GM18951 (cell line): ENCODE measurements at regions not wholly inside any gene's neighbourhood (a gene's known extent, or its start where the extent isn't known, plus 50 kb on each side); places are given as distances from the start of the nearest gene placed in this dataset.
"Not testable (repeated sequence)": the region's sequence is repeated elsewhere in the genome, so short reads cannot be mapped to it uniquely, and the experiment has no call there.

Experiments
- POLR2A ChIP-seq: IDR thresholded peaks from 4 replicates; pipeline ENCODE4 v1.6.1; 2011; ENCODE audit warnings: mild to moderate bottlenecking; ENCODE audit not compliant: insufficient read length, insufficient read depth; ENCODE audit errors: extremely low read depth
- in situ Hi-C: fragments of 300-500 bp; cut with MboI; formaldehyde crosslinking; loops from one replicate; pipeline ENCODE4 v1.12.0; 2022; ENCODE audit warnings: low sequenced_read_pairs, mixed read lengths, inconsistent platforms; ENCODE audit not compliant: unreplicated experiment

GRCh38 chr6:112513175-112513574, 166.0 kb downstream of the RFPL4B start:
- in situ Hi-C loops: no loop called here

GRCh38 chr6:112522587-112522986, 175.5 kb downstream of the RFPL4B start:
- in situ Hi-C loops: no loop called here
- no peak for TF ChIP-seq POLR2A

More at GRCh38 chr6:112513175-112513574, 166.0 kb downstream of the RFPL4B start:
- TF ChIP-seq POLR2A: no peak

GRCh38 chr6:112524071-112524470, 176.9 kb downstream of the RFPL4B start:
- in situ Hi-C loops: no loop called here

GRCh38 chr6:112525749-112526148, 178.6 kb downstream of the RFPL4B start:
- in situ Hi-C loops: no loop called here
- no peak for TF ChIP-seq POLR2A

More at GRCh38 chr6:112524071-112524470, 176.9 kb downstream of the RFPL4B start:
- no peak for TF ChIP-seq POLR2A

- in situ Hi-C loops: no loop called here
- TF ChIP-seq POLR2A: no peak
These were observed 179.5 kb downstream of the RFPL4B start for GRCh38 chr6:112526594-112526993.

- in situ Hi-C loops: not testable (repeated sequence)
These were observed 181.2 kb downstream of the RFPL4B start for GRCh38 chr6:112528306-112528705.

GRCh38 chr6:112535816-112536215, 188.7 kb downstream of the RFPL4B start:
- in situ Hi-C loops: no loop called here
- no peak for TF ChIP-seq POLR2A

- TF ChIP-seq POLR2A: no peak
- in situ Hi-C loops: no loop called here
These were observed 192.2 kb downstream of the RFPL4B start for GRCh38 chr6:112539355-112539754.

- in situ Hi-C loops: not testable (repeated sequence)
These were observed 194.7 kb downstream of the RFPL4B start for GRCh38 chr6:112541847-112542246.

- in situ Hi-C loops: not testable (repeated sequence)
These were observed 200.4 kb downstream of the RFPL4B start for GRCh38 chr6:112547321-112548085.

GRCh38 chr6:112549749-112550148, 202.6 kb downstream of the RFPL4B start:
- in situ Hi-C loops: no loop called here
- TF ChIP-seq POLR2A: no peak

- in situ Hi-C loops: no loop called here
- no peak for TF ChIP-seq POLR2A
These were observed 210.3 kb downstream of the RFPL4B start for GRCh38 chr6:112557435-112557834.

- in situ Hi-C loops: no loop called here
- TF ChIP-seq POLR2A: no peak
These were observed 210.8 kb downstream of the RFPL4B start for GRCh38 chr6:112557961-112558360.

- in situ Hi-C loops: no loop called here
- no peak for TF ChIP-seq POLR2A
These were observed 213.5 kb downstream of the RFPL4B start for GRCh38 chr6:112560651-112561050.
